Activated CD8-positive, alpha-beta T cell treated with anti-CD3 and anti-CD28 coated beads for 36 hours (primary cell): ENCODE measurements at regions not wholly inside any gene's neighbourhood (a gene's known extent, or its start where the extent isn't known, plus 50 kb on each side); places are given as distances from the start of the nearest gene placed in this dataset.

Source experiments
- ATAC-seq: fragments of 200-7000 bp; cut with Tn5 transposase; one replicate; pipeline ENCODE4 v1.10.0; 2021; ENCODE audit warnings: mild to moderate bottlenecking, moderate library complexity
- CTCF ChIA-PET: fragments of 350-600 bp; sonication (Branson Sonifier 250); formaldehyde crosslinking; loops from one replicate; lab custom pipeline; 2021; ENCODE audit warnings: antibody characterized with exemption; lab: Charles Lee
- POLR2A ChIA-PET: fragments of 350-600 bp; sonication (Branson Sonifier 250); formaldehyde crosslinking; loops from one replicate; lab custom pipeline; 2021; ENCODE audit warnings: antibody characterized with exemption; lab: Charles Lee
- DNase-seq: peaks from one replicate; pipeline ENCODE4 v3.0.0-alpha.2; 2020
- H3K27ac Mint-ChIP-seq: one replicate; pipeline ENCODE4 v1.8.0; 2021; ENCODE audit warnings: mild to moderate bottlenecking, mixed read lengths
- H3K27me3 Mint-ChIP-seq: one replicate; pipeline ENCODE4 v1.8.0; 2021; ENCODE audit warnings: mixed read lengths
- H3K36me3 Mint-ChIP-seq: one replicate; pipeline ENCODE4 v1.8.0; 2021; ENCODE audit warnings: low read depth, mixed read lengths
- H3K4me1 Mint-ChIP-seq: one replicate; pipeline ENCODE4 v1.8.0; 2021; ENCODE audit warnings: low read depth, mixed read lengths
- H3K4me3 Mint-ChIP-seq: one replicate; pipeline ENCODE4 v1.8.0; 2021; ENCODE audit warnings: mild to moderate bottlenecking, moderate library complexity, mixed read lengths
- H3K9me3 Mint-ChIP-seq: one replicate; pipeline ENCODE4 v1.8.0; 2021; ENCODE audit warnings: mixed read lengths
- CTCF ChIP-seq: fragments of 200-600 bp; IDR thresholded peaks from one replicate; pipeline ENCODE4 v1.8.0; 2022; ENCODE audit warnings: antibody characterized with exemption, mild to moderate bottlenecking
- intact Hi-C: fragments of 100-400 bp; cut with micrococcal nuclease; formaldehyde crosslinking; loops from one replicate; pipeline ENCODE4 v1.10.0; 2022

GRCh38 chr10:78190051-78190825 is 156.6 kb downstream of the RPS24 start:
- POLR2A ChIA-PET = no interaction called here
- Mint-ChIP-seq H3K27me3 (peaks cover 2% of the 10 kb centered on the region), H3K4me1 (no peaks in the 10 kb centered on the region), H3K27ac (no peak overlapping the region), H3K36me3 (no peaks in the 10 kb centered on the region), H3K4me3 (no peak overlapping the region), H3K9me3 (peaks cover 8% of the 10 kb centered on the region)
- intact Hi-C loops = no loop called here
- ATAC-seq (no peak), DNase-seq (no peak)
- CTCF ChIA-PET = no interaction called here
- no peak for TF ChIP-seq CTCF

- ChIA-PET CTCF (no interaction called here), POLR2A (no interaction called here)
- Mint-ChIP-seq H3K36me3 (no peaks in the 10 kb centered on the region), H3K9me3 (peaks cover 8% of the 10 kb centered on the region), H3K4me1 (no peaks in the 10 kb centered on the region), H3K27me3 (peaks cover 2% of the 10 kb centered on the region), H3K27ac (no peak overlapping the region), H3K4me3 (no peak overlapping the region)
- TF ChIP-seq CTCF = no peak
- no peak for ATAC-seq
- intact Hi-C loops = no loop called here
- DNase-seq = no peak
These were observed 157.6 kb downstream of the RPS24 start for GRCh38 chr10:78191301-78191700.

- ATAC-seq = no peak
- POLR2A ChIA-PET = no interaction called here
- no peak overlapping the region for H3K27ac Mint-ChIP-seq
- DNase-seq = no peak
- no peaks in the 10 kb centered on the region for H3K4me1 Mint-ChIP-seq
- TF ChIP-seq CTCF = no peak
- no peak overlapping the region for H3K4me3 Mint-ChIP-seq
- H3K9me3 Mint-ChIP-seq = peaks cover 8% of the 10 kb centered on the region
- H3K36me3 Mint-ChIP-seq = no peaks in the 10 kb centered on the region
- CTCF ChIA-PET = no interaction called here
- H3K27me3 Mint-ChIP-seq = peaks cover 2% of the 10 kb centered on the region
- intact Hi-C loops = no loop called here
These were observed 159.5 kb downstream of the RPS24 start for GRCh38 chr10:78193189-78193588.

GRCh38 chr10:78194050-78194449 is 160.4 kb downstream of the RPS24 start:
- Mint-ChIP-seq H3K36me3 (no peaks in the 10 kb centered on the region), H3K9me3 (peaks cover 8% of the 10 kb centered on the region), H3K27ac (no peak overlapping the region), H3K4me3 (no peak overlapping the region), H3K4me1 (no peaks in the 10 kb centered on the region), H3K27me3 (peaks cover 2% of the 10 kb centered on the region)
- ChIA-PET POLR2A (no interaction called here), CTCF (no interaction called here)
- intact Hi-C loops = no loop called here
- TF ChIP-seq CTCF = no peak
- DNase-seq (no peak), ATAC-seq (no peak)

GRCh38 chr10:78194539-78195402 is 161.1 kb downstream of the RPS24 start:
- no peaks in the 10 kb centered on the region for H3K4me1 Mint-ChIP-seq
- DNase-seq (no peak), ATAC-seq (no peak)
- intact Hi-C loops = no loop called here
- peaks cover 2% of the 10 kb centered on the region for H3K27me3 Mint-ChIP-seq
- H3K9me3 Mint-ChIP-seq = peaks cover 8% of the 10 kb centered on the region
- H3K4me3 Mint-ChIP-seq = no peak overlapping the region
- H3K36me3 Mint-ChIP-seq = no peaks in the 10 kb centered on the region
- H3K27ac Mint-ChIP-seq = no peak overlapping the region
- ChIA-PET CTCF (no interaction called here), POLR2A (no interaction called here)
- TF ChIP-seq CTCF = no peak
